HL-60 (cell line): ENCODE measurements at regions not wholly inside any gene's neighbourhood (a gene's known extent, or its start where the extent isn't known, plus 50 kb on each side); places are given as distances from the start of the nearest gene placed in this dataset.

Source experiments
- CTCF ChIP-seq: IDR thresholded peaks from one replicate; pipeline ENCODE4 v1.5.1; 2011; ENCODE audit warnings: low read length, control low read depth, inconsistent platforms; ENCODE audit not compliant: insufficient read depth
- GABPA ChIP-seq: IDR thresholded peaks from 2 replicates; pipeline ENCODE4 v1.6.1; 2012; ENCODE audit warnings: low read depth
- REST ChIP-seq: IDR thresholded peaks from 2 replicates; pipeline ENCODE4 v1.6.1; 2012; ENCODE audit warnings: low read depth; ENCODE audit not compliant: insufficient replicate concordance
- SPI1 ChIP-seq: IDR thresholded peaks from 2 replicates; pipeline ENCODE4 v1.6.1; 2012; ENCODE audit warnings: low read depth, mild to moderate bottlenecking, borderline replicate concordance

- TF ChIP-seq CTCF (no peak), SPI1 (no peak), GABPA (no peak), REST (no peak)
Observed at GRCh38 chr7:83769407-83769806, 120.5 kb upstream of the SEMA3E start.
